Gastroesophageal sphincter (tissue), 3 donors: ENCODE measurements at regions not wholly inside any gene's neighbourhood (a gene's known extent, or its start where the extent isn't known, plus 50 kb on each side); places are given as distances from the start of the nearest gene placed in this dataset.

Experiments
- POLR2A ChIP-seq, 2 donors: fragments of 450-650 bp; IDR thresholded peaks; one replicate each; pipeline ENCODE4 v1.6.1; 2017; ENCODE audit warnings: antibody characterized with exemption in 2 of 2, mild to moderate bottlenecking in 2 of 2, moderate library complexity in 1 of 2
- TF ChIP-seq, protein P1 (sequence below), 4 experiments: fragments of 200-600 bp in 2 of 4; fragments of 450-650 bp in 2 of 4; sonication (generic) in 1 of 4; IDR thresholded peaks; one replicate each; pipeline ENCODE4 v1.5.1; 2017 to 2019; ENCODE audit warnings: antibody characterized with exemption in 4 of 4, mild to moderate bottlenecking in 2 of 4, moderate library complexity in 2 of 4

DNA sequence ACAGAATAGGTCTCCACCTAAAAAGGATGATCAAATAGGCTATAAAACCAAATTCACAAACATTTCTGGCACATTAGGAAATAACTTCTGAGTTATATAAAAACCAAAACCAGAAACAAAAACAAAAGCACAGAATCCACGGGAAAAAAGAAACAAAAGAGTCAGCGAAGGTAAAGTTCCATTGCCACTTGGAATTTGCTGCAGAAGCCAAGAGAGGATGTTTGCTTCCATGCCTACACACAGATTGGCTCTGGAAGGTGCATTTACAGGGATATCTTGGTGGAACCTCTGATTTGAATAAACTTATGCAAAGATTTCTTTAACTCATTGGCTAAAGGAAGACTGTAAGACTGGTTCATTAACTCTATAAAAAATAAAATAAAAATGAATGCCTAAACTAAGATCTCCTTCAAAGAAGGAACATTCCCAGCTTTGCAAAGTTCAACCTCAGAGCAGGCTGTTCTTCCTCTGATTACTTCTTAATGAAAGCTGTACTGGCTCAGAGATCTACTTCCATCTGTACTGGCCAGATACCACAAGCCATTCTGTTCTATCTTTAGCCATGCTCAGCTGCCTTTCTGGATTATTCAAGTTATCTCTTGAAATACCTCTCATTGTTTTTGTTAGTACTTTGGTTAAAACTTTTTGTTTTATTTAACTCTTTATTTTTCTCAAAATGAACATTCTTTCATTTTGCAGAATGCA is 537.5 kb upstream of the CCDC54 start:
- TF ChIP-seq, protein P1, sequence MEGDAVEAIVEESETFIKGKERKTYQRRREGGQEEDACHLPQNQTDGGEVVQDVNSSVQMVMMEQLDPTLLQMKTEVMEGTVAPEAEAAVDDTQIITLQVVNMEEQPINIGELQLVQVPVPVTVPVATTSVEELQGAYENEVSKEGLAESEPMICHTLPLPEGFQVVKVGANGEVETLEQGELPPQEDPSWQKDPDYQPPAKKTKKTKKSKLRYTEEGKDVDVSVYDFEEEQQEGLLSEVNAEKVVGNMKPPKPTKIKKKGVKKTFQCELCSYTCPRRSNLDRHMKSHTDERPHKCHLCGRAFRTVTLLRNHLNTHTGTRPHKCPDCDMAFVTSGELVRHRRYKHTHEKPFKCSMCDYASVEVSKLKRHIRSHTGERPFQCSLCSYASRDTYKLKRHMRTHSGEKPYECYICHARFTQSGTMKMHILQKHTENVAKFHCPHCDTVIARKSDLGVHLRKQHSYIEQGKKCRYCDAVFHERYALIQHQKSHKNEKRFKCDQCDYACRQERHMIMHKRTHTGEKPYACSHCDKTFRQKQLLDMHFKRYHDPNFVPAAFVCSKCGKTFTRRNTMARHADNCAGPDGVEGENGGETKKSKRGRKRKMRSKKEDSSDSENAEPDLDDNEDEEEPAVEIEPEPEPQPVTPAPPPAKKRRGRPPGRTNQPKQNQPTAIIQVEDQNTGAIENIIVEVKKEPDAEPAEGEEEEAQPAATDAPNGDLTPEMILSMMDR (IDR thresholded peaks at IDR 0.05): no peak
- TF ChIP-seq POLR2A (IDR thresholded peaks at IDR 0.05): no peak
